ENCODE measurements at regions not wholly inside any gene's neighbourhood (a gene's known extent, or its start where the extent isn't known, plus 50 kb on each side); places are given as distances from the start of the nearest gene placed in this dataset.

DNA sequence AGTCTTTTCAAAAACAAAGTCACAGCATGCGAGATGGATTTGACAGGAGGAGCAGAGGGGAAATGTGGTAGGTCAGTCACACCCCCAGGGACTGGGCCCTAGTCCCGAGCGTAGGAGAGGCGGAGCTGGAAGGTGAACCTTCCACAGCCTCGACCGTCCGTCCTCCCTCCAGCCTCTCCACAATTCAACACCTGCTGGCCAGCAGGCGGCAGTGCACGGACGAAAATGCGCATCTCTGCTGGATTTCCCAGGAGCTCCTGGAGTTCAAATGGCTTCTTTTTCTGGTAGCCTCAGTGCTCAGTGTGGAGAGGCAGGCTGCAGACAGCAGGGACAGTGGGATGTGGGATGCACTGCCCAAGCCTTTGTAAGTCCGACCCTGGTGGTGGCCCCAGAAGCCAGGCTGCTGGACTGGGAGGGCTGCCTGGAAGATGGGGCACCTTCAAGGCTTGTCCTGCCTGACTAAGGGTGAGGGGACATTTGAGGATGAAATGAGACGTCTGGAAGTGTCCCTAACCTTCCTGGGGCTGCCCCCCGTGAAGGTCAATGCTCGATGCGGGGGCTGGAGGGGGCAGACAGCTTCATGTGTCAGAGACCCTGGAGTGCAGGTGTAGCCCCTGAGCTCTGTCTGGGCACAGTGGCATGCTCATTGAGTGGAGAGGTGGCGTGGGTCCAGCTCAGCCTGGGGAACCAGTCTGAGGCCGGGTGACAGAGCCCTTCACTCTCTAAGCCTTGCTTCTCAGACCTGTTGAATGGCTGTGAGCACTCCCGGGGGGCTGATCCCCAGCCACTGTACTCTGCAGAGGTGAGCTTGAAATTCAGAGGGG, 189.5 kb downstream of the TFCP2L1 start:
- TF ChIP-seq, protein P1, sequence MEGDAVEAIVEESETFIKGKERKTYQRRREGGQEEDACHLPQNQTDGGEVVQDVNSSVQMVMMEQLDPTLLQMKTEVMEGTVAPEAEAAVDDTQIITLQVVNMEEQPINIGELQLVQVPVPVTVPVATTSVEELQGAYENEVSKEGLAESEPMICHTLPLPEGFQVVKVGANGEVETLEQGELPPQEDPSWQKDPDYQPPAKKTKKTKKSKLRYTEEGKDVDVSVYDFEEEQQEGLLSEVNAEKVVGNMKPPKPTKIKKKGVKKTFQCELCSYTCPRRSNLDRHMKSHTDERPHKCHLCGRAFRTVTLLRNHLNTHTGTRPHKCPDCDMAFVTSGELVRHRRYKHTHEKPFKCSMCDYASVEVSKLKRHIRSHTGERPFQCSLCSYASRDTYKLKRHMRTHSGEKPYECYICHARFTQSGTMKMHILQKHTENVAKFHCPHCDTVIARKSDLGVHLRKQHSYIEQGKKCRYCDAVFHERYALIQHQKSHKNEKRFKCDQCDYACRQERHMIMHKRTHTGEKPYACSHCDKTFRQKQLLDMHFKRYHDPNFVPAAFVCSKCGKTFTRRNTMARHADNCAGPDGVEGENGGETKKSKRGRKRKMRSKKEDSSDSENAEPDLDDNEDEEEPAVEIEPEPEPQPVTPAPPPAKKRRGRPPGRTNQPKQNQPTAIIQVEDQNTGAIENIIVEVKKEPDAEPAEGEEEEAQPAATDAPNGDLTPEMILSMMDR (IDR thresholded peaks at IDR 0.05): peak; percentile 49 to 82 (median 68)
- TF ChIP-seq POLR2A (IDR thresholded peaks at IDR 0.05): no peak
